ENCODE measurements at regions not wholly inside any gene's neighbourhood (a gene's known extent, or its start where the extent isn't known, plus 50 kb on each side); places are given as distances from the start of the nearest gene placed in this dataset.
"Not testable (repeated sequence)": the region's sequence is repeated elsewhere in the genome, so short reads cannot be mapped to it uniquely, and the experiment has no call there.

GRCh38 chr7:106569500-106569929 is 91.4 kb downstream of the CCDC71L start:
- no peak for DNase-seq
- WGBS, 3 donors, result 88 to 96% (median 93%) methylated on average over 10 of the region's 10 CpGs
- Histone ChIP-seq H3K27ac (no peak overlapping the region), H3K4me3 (no peak overlapping the region), H3K4me1 (ENCODE audit: insufficient read depth) (no peaks in the 10 kb centered on the region), H3K27me3 (no peaks in the 10 kb centered on the region), H3K9me3 (no peaks in the 10 kb centered on the region), H3K36me3 (no peaks in the 10 kb centered on the region)
- intact Hi-C loops (cut with DNase I), result no loop called here
- TF ChIP-seq EP300 (IDR thresholded peaks at IDR 0.05) (no peak), POLR2A (IDR thresholded peaks at IDR 0.05) (no peak), CTCF (IDR thresholded peaks at IDR 0.05) (no peak)

- no peak for DNase-seq
- Histone ChIP-seq H3K9me3 (no peaks in the 10 kb centered on the region), H3K27ac (no peak overlapping the region), H3K36me3 (no peaks in the 10 kb centered on the region), H3K27me3 (no peaks in the 10 kb centered on the region), H3K4me1 (ENCODE audit: insufficient read depth) (no peaks in the 10 kb centered on the region), H3K4me3 (no peak overlapping the region)
- intact Hi-C loops (cut with DNase I), result no loop called here
- 67 to 74% (median 68%) methylated on average over 4 of the region's 4 CpGs for WGBS, 3 donors
- TF ChIP-seq POLR2A (IDR thresholded peaks at IDR 0.05) (no peak), EP300 (IDR thresholded peaks at IDR 0.05) (no peak), CTCF (IDR thresholded peaks at IDR 0.05) (no peak)
Observed at GRCh38 chr7:106568680-106569499, 92.1 kb downstream of the CCDC71L start.

GRCh38 chr7:106568002-106568679 is 92.8 kb downstream of the CCDC71L start:
- Histone ChIP-seq H3K4me3 (no peak overlapping the region), H3K4me1 (ENCODE audit: insufficient read depth) (no peaks in the 10 kb centered on the region), H3K9me3 (no peaks in the 10 kb centered on the region), H3K27ac (no peak overlapping the region), H3K36me3 (no peaks in the 10 kb centered on the region), H3K27me3 (no peaks in the 10 kb centered on the region)
- intact Hi-C loops (cut with DNase I), result no loop called here
- no peak for DNase-seq
- 61 to 71% (median 71%) methylated on average over 2 of the region's 2 CpGs for WGBS, 3 donors
- TF ChIP-seq CTCF (IDR thresholded peaks at IDR 0.05), result no peak
- no peak for TF ChIP-seq POLR2A (IDR thresholded peaks at IDR 0.05)

GRCh38 chr7:106567204-106568001 is 93.6 kb downstream of the CCDC71L start:
- DNase-seq; H3K27ac ChIP-seq; H3K9me3 ChIP-seq; H3K27me3 ChIP-seq; H3K36me3 ChIP-seq; H3K4me3 ChIP-seq; intact Hi-C loops (cut with DNase I); H3K4me1 ChIP-seq (ENCODE audit: insufficient read depth): not testable (repeated sequence)
- 81 to 84% (median 83%) methylated on average over 15 of the region's 15 CpGs for WGBS, 3 donors
